SK-N-SH (cell line): ENCODE measurements at regions not wholly inside any gene's neighbourhood (a gene's known extent, or its start where the extent isn't known, plus 50 kb on each side); places are given as distances from the start of the nearest gene placed in this dataset.

Source experiments
- CTCF ChIA-PET: fragments of 300-600, 350-600 bp; formaldehyde crosslinking; extraction: SDS; loops from one replicate; lab custom pipeline; 2021; lab: Yijun Ruan, JAX
- POLR2A ChIA-PET: fragments of 350-600 bp; sonication (Branson Sonifier 250); formaldehyde crosslinking; extraction: SDS; loops from one replicate; lab custom pipeline; 2020; ENCODE audit warnings: antibody characterized with exemption, inconsistent platforms; lab: Yijun Ruan, JAX
- DNase-seq: peaks from one replicate; pipeline ENCODE4 v3.0.0; 2012
- H2AFZ ChIP-seq: fragments of 200-600 bp; sonication (generic); 2 replicates; pipeline ENCODE4 v1.8.1; 2016; ENCODE audit warnings: antibody characterized with exemption, mild to moderate bottlenecking, low read depth
- H3F3A ChIP-seq: fragments of 200-600 bp; sonication (generic); replicated peaks from 2 replicates; pipeline ENCODE3; 2016; ENCODE audit warnings: antibody characterized with exemption, mild to moderate bottlenecking; ENCODE audit not compliant: insufficient read depth
- H3K27ac ChIP-seq, 2 experiments: fragments of 200-500 bp in 1 of 2; fragments of 200-600 bp in 1 of 2; sonication (Bioruptor generic) in 1 of 2; sonication (generic), shearing (Covaris generic) in 1 of 2; 2 replicates each; pipeline versions ENCODE4 v1.5.1 to v1.6.1; 2014 to 2016; ENCODE audit warnings: low read depth in 2 of 2, inconsistent platforms in 1 of 2, low read length in 1 of 2, mild to moderate bottlenecking in 1 of 2, mixed read lengths in 1 of 2
- H3K27me3 ChIP-seq: fragments of 200-600 bp; sonication (generic), shearing (Covaris generic); 2 replicates; pipeline ENCODE4 v1.6.1; 2016; ENCODE audit warnings: mixed run types; ENCODE audit not compliant: insufficient read depth
- H3K36me3 ChIP-seq, 2 experiments: fragments of 200-500 bp in 1 of 2; fragments of 200-600 bp in 1 of 2; sonication (Bioruptor generic) in 1 of 2; sonication (generic) in 1 of 2; replicated peaks in 1 of 2; 2 replicates each; pipeline versions ENCODE3 to v1.5.1; 2014 to 2016; ENCODE audit warnings: low read length in 1 of 2, mild to moderate bottlenecking in 1 of 2; ENCODE audit not compliant: insufficient read depth in 2 of 2, control insufficient read depth in 1 of 2
- H3K4me1 ChIP-seq, 2 experiments: fragments of 200-500 bp in 1 of 2; fragments of 200-600 bp in 1 of 2; sonication (Bioruptor generic) in 1 of 2; sonication (generic), shearing (Covaris generic) in 1 of 2; 2 replicates each; pipeline versions ENCODE4 v1.5.1 to v1.6.1; 2014 to 2016; ENCODE audit warnings: low read depth in 1 of 2, low read length in 1 of 2, mixed run types in 1 of 2; ENCODE audit not compliant: insufficient read depth in 2 of 2, control insufficient read depth in 1 of 2
- H3K4me2 ChIP-seq: fragments of 200-600 bp; sonication (generic), shearing (Covaris generic); 2 replicates; pipeline ENCODE4 v1.6.1; 2017; ENCODE audit warnings: mixed run types
- H3K4me3 ChIP-seq, 2 experiments: fragments of 200-500 bp in 1 of 2; fragments of 200-600 bp in 1 of 2; sonication (Bioruptor generic) in 1 of 2; sonication (generic), shearing (Covaris generic) in 1 of 2; 2 replicates each; pipeline versions ENCODE4 v1.5.1 to v1.8.1; 2014 to 2016; ENCODE audit warnings: low read depth in 2 of 2, inconsistent platforms in 1 of 2, low read length in 1 of 2, mild to moderate bottlenecking in 1 of 2, mixed read lengths in 1 of 2, moderate library complexity in 1 of 2
- H3K79me2 ChIP-seq: fragments of 200-600 bp; sonication (generic); 2 replicates; pipeline ENCODE4 v1.8.1; 2017; ENCODE audit warnings: mild to moderate bottlenecking; ENCODE audit not compliant: insufficient read depth
- H3K9ac ChIP-seq: fragments of 200-600 bp; sonication (generic); 2 replicates; pipeline ENCODE4 v1.6.1; 2017; ENCODE audit warnings: mixed run types
- H3K9me2 ChIP-seq: fragments of 200-600 bp; sonication (generic); 2 replicates; pipeline ENCODE4 v1.6.1; 2017; ENCODE audit warnings: mixed run types
- H3K9me3 ChIP-seq: fragments of 200-600 bp; sonication (generic); 2 replicates; pipeline ENCODE4 v1.6.1; 2017; ENCODE audit warnings: mixed run types, mild to moderate bottlenecking, moderate library complexity
- H4K20me1 ChIP-seq: fragments of 200-600 bp; sonication (generic); 2 replicates; pipeline ENCODE4 v1.6.1; 2017; ENCODE audit warnings: mild to moderate bottlenecking, mixed run types; ENCODE audit not compliant: insufficient read depth
- ELF1 ChIP-seq: IDR thresholded peaks from 2 replicates; pipeline ENCODE4 v1.4.0; 2012
- EP300 ChIP-seq, 2 experiments: IDR thresholded peaks; 2 replicates each; pipeline versions ENCODE4 v1.4.0 to v1.6.1; 2012; ENCODE audit warnings: borderline replicate concordance in 1 of 2, low read depth in 1 of 2, low read length in 1 of 2
- EZH2phosphoT487 ChIP-seq: fragments of 200-600 bp; sonication (generic); IDR thresholded peaks from 2 replicates; pipeline ENCODE4 v1.6.1; 2017; ENCODE audit warnings: low read depth, mixed run types, mild to moderate bottlenecking, antibody characterized with exemption, moderate library complexity, borderline replicate concordance
- FOSL2 ChIP-seq: IDR thresholded peaks from 2 replicates; pipeline ENCODE4 v1.4.0; 2012; ENCODE audit warnings: low read depth, mild to moderate bottlenecking, moderate library complexity, borderline replicate concordance
- FOXJ3 ChIP-seq: sonication (generic); formaldehyde crosslinking; IDR thresholded peaks from 2 replicates; pipeline ENCODE4 v1.5.1; 2020; ENCODE audit warnings: mild to moderate bottlenecking, missing genetic modification reagents
- FOXM1 ChIP-seq: IDR thresholded peaks from 2 replicates; pipeline ENCODE4 v1.4.0; 2012; ENCODE audit warnings: low read depth, mild to moderate bottlenecking
- GABPA ChIP-seq: IDR thresholded peaks from 2 replicates; pipeline ENCODE4 v1.4.0; 2012; ENCODE audit warnings: low read depth, mild to moderate bottlenecking
- JUND ChIP-seq: IDR thresholded peaks from 2 replicates; pipeline ENCODE4 v1.4.0; 2012
- MXI1 ChIP-seq: IDR thresholded peaks from 2 replicates; pipeline ENCODE4 v1.6.1; 2012; ENCODE audit warnings: mild to moderate bottlenecking, low read depth, low read length, improper control_type of control experiment
- NFIC ChIP-seq: IDR thresholded peaks from 2 replicates; pipeline ENCODE4 v1.4.0; 2012; ENCODE audit warnings: borderline replicate concordance
- NRF1 ChIP-seq: IDR thresholded peaks from 2 replicates; pipeline ENCODE4 v1.6.1; 2012; ENCODE audit warnings: low read depth, mild to moderate bottlenecking, low read length
- POLR2AphosphoS5 ChIP-seq: IDR thresholded peaks from 2 replicates; pipeline ENCODE4 v1.6.1; 2012; ENCODE audit warnings: low read depth, low read length
- RAD21 ChIP-seq: IDR thresholded peaks from 2 replicates; pipeline ENCODE4 v1.6.1; 2012; ENCODE audit warnings: mild to moderate bottlenecking, low read length
- RCOR1 ChIP-seq: fragments of 150-350 bp; IDR thresholded peaks from 2 replicates; pipeline ENCODE4 v1.6.1; 2017; ENCODE audit warnings: antibody characterized with exemption, low read length
- RFX5 ChIP-seq: IDR thresholded peaks from 2 replicates; pipeline ENCODE4 v1.6.1; 2012; ENCODE audit warnings: mild to moderate bottlenecking, improper control_type of control experiment, low read length
- RXRA ChIP-seq: IDR thresholded peaks from 2 replicates; pipeline ENCODE4 v1.4.0; 2012; ENCODE audit warnings: low read depth, mild to moderate bottlenecking, borderline replicate concordance
- SIN3A ChIP-seq: IDR thresholded peaks from 2 replicates; pipeline ENCODE4 v1.6.1; 2012; ENCODE audit warnings: low read depth, mild to moderate bottlenecking, low read length, moderate library complexity, borderline replicate concordance
- SMC3 ChIP-seq: IDR thresholded peaks from 2 replicates; pipeline ENCODE4 v1.6.1; 2012; ENCODE audit warnings: low read depth, low read length, improper control_type of control experiment
- TCF12 ChIP-seq: IDR thresholded peaks from 2 replicates; pipeline ENCODE4 v1.4.0; 2012
- TEAD4 ChIP-seq: IDR thresholded peaks from 2 replicates; pipeline ENCODE4 v1.4.0; 2012; ENCODE audit warnings: mild to moderate bottlenecking, borderline replicate concordance; ENCODE audit not compliant: insufficient read depth
- YY1 ChIP-seq: IDR thresholded peaks from 2 replicates; pipeline ENCODE4 v1.4.0; 2012; ENCODE audit warnings: low read depth, mild to moderate bottlenecking
- TF ChIP-seq, protein P1 (sequence below): IDR thresholded peaks from 2 replicates; pipeline ENCODE4; 2012
- TF ChIP-seq, protein P2 (sequence below): fragments of 200-600 bp; sonication (generic); IDR thresholded peaks from 2 replicates; pipeline ENCODE4 v1.6.1; 2017; ENCODE audit warnings: antibody characterized with exemption, mild to moderate bottlenecking, moderate library complexity
- TF ChIP-seq, protein P3 (sequence below): IDR thresholded peaks from 2 replicates; pipeline ENCODE4 v1.4.0; 2012; ENCODE audit warnings: low read depth, borderline replicate concordance
- TF ChIP-seq, protein P4 (sequence below): IDR thresholded peaks from 2 replicates; pipeline ENCODE4 v1.4.0; 2012; ENCODE audit warnings: low read depth, borderline replicate concordance
- TF ChIP-seq, protein P5 (sequence below): IDR thresholded peaks from 2 replicates; pipeline ENCODE4 v1.6.1; 2012; ENCODE audit warnings: mild to moderate bottlenecking, low read depth, low read length, moderate library complexity
- TF ChIP-seq, protein P6 (sequence below): IDR thresholded peaks from 2 replicates; pipeline ENCODE4 v1.4.0; 2012; ENCODE audit warnings: low read depth

DNA sequence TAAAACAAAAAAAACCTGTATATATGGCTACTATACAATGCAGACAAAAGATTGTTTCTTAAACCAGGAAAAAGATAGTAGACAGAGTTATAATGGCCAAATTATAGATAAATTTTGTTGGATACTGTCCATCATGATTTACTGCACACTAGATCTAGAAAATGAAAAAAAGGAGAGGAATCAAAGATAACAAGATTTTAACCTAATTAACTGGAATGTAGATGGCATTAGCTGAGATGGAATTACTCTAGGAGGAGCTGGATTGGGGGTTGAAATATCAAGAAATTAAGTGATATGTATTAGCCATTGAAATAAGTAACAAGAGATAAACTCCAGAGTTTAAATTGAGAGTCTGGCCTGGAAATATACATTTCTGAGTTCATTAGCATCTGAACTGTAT lies 1489.1 kb downstream of the PLA2G4A start:
- Histone ChIP-seq H3K4me1 (peaks cover 0 to 12% of the 10 kb centered on the region in 2 experiments; a peak in 1 of 4 replicates), H3K4me2 (no peak overlapping the region), H3F3A (no peaks in the 10 kb centered on the region), H3K79me2 (no peaks in the 10 kb centered on the region), H3K9me3 (no peaks in the 10 kb centered on the region), H3K9ac (no peak overlapping the region), H3K27ac (peak overlapping the region in 1 of 2 experiments; percentile 69; a peak in 2 of 4 replicates), H3K9me2 (no peaks in the 10 kb centered on the region), H3K4me3 (no peak overlapping the region), H4K20me1 (no peaks in the 10 kb centered on the region), H2AFZ (no peak overlapping the region), H3K36me3 (no peaks in the 10 kb centered on the region), H3K27me3 (no peaks in the 10 kb centered on the region)
- peak; percentile 20 for DNase-seq
- ChIA-PET CTCF (interaction anchor here (0.6 to 0.8 kb wide), 2 partner anchors 19 to 356 kb away, joined by 3 read pairs; no protein-coding TSS in a partner anchor), POLR2A (no interaction called here)
- TF ChIP-seq NFIC (no peak), FOXJ3 (CRISPR knock-in tag) (peak; percentile 62; the same call in 1 of the 2 replicates), FOXM1 (no peak), EP300 (IDR thresholded peaks at IDR 0.05; ENCODE audit: borderline replicate concordance in 1 of 2, low read depth in 1 of 2, low read length in 1 of 2) (peak in 1 of 2 experiments; percentile 72; a peak in 1 of 4 replicates), FOSL2 (no peak), YY1 (no peak), RFX5 (no peak), ELF1 (no peak), NRF1 (no peak), RAD21 (no peak), JUND (no peak), MXI1 (no peak), EZH2phosphoT487 (no peak), RXRA (no peak), TCF12 (0 out of 2 replicates have a peak, but pooled peaks have one; percentile 9), GABPA (no peak), SIN3A (no peak), RCOR1 (peak; percentile 65; the same call in 1 of the 2 replicates), TEAD4 (peak; percentile 36; the same call in 1 of the 2 replicates), SMC3 (no peak), POLR2AphosphoS5 (no peak)
- TF ChIP-seq, protein P1, sequence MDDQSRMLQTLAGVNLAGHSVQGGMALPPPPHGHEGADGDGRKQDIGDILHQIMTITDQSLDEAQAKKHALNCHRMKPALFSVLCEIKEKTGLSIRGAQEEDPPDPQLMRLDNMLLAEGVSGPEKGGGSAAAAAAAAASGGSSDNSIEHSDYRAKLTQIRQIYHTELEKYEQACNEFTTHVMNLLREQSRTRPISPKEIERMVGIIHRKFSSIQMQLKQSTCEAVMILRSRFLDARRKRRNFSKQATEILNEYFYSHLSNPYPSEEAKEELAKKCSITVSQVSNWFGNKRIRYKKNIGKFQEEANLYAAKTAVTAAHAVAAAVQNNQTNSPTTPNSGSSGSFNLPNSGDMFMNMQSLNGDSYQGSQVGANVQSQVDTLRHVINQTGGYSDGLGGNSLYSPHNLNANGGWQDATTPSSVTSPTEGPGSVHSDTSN: no peak
- TF ChIP-seq, protein P2, sequence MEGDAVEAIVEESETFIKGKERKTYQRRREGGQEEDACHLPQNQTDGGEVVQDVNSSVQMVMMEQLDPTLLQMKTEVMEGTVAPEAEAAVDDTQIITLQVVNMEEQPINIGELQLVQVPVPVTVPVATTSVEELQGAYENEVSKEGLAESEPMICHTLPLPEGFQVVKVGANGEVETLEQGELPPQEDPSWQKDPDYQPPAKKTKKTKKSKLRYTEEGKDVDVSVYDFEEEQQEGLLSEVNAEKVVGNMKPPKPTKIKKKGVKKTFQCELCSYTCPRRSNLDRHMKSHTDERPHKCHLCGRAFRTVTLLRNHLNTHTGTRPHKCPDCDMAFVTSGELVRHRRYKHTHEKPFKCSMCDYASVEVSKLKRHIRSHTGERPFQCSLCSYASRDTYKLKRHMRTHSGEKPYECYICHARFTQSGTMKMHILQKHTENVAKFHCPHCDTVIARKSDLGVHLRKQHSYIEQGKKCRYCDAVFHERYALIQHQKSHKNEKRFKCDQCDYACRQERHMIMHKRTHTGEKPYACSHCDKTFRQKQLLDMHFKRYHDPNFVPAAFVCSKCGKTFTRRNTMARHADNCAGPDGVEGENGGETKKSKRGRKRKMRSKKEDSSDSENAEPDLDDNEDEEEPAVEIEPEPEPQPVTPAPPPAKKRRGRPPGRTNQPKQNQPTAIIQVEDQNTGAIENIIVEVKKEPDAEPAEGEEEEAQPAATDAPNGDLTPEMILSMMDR: no peak
- TF ChIP-seq, protein P3, sequence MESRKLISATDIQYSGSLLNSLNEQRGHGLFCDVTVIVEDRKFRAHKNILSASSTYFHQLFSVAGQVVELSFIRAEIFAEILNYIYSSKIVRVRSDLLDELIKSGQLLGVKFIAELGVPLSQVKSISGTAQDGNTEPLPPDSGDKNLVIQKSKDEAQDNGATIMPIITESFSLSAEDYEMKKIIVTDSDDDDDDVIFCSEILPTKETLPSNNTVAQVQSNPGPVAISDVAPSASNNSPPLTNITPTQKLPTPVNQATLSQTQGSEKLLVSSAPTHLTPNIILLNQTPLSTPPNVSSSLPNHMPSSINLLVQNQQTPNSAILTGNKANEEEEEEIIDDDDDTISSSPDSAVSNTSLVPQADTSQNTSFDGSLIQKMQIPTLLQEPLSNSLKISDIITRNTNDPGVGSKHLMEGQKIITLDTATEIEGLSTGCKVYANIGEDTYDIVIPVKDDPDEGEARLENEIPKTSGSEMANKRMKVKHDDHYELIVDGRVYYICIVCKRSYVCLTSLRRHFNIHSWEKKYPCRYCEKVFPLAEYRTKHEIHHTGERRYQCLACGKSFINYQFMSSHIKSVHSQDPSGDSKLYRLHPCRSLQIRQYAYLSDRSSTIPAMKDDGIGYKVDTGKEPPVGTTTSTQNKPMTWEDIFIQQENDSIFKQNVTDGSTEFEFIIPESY: no peak
- TF ChIP-seq, protein P4, sequence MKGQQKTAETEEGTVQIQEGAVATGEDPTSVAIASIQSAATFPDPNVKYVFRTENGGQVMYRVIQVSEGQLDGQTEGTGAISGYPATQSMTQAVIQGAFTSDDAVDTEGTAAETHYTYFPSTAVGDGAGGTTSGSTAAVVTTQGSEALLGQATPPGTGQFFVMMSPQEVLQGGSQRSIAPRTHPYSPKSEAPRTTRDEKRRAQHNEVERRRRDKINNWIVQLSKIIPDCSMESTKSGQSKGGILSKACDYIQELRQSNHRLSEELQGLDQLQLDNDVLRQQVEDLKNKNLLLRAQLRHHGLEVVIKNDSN: no peak
- TF ChIP-seq, protein P5, sequence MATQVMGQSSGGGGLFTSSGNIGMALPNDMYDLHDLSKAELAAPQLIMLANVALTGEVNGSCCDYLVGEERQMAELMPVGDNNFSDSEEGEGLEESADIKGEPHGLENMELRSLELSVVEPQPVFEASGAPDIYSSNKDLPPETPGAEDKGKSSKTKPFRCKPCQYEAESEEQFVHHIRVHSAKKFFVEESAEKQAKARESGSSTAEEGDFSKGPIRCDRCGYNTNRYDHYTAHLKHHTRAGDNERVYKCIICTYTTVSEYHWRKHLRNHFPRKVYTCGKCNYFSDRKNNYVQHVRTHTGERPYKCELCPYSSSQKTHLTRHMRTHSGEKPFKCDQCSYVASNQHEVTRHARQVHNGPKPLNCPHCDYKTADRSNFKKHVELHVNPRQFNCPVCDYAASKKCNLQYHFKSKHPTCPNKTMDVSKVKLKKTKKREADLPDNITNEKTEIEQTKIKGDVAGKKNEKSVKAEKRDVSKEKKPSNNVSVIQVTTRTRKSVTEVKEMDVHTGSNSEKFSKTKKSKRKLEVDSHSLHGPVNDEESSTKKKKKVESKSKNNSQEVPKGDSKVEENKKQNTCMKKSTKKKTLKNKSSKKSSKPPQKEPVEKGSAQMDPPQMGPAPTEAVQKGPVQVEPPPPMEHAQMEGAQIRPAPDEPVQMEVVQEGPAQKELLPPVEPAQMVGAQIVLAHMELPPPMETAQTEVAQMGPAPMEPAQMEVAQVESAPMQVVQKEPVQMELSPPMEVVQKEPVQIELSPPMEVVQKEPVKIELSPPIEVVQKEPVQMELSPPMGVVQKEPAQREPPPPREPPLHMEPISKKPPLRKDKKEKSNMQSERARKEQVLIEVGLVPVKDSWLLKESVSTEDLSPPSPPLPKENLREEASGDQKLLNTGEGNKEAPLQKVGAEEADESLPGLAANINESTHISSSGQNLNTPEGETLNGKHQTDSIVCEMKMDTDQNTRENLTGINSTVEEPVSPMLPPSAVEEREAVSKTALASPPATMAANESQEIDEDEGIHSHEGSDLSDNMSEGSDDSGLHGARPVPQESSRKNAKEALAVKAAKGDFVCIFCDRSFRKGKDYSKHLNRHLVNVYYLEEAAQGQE: no peak
- TF ChIP-seq, protein P6, sequence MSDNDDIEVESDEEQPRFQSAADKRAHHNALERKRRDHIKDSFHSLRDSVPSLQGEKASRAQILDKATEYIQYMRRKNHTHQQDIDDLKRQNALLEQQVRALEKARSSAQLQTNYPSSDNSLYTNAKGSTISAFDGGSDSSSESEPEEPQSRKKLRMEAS: no peak
